ENCODE measurements at regions not wholly inside any gene's neighbourhood (a gene's known extent, or its start where the extent isn't known, plus 50 kb on each side); places are given as distances from the start of the nearest gene placed in this dataset.
A peak's percentile ranks its signal among the peaks of the same experiment; 100 is the strongest.

DNA sequence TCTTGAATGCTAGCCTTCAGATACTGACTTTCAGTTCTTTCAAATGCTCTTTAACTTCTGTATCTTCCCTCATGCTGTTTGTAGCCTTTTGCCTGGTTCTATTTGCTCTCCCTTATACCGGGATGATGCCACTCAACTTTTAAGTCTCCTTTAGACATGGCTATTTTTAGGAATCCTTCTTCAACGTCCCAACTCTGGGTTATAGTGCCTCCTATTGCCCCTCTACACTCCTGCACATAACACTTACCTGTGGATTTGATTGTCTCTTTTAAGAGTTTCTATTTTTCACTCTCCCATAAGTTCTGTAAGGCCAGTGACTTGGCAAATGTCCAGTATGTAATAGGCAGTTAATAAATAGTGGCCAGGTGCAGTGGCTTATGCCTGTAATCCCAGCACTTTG lies 343.0 kb downstream of the KLF5 start:
- POLR2A ChIA-PET (ENCODE audit: unreplicated experiment) = no interaction called here
- H4K20me1 ChIP-seq (ENCODE audit: low read length) = no peaks in the 10 kb centered on the region
- no peak overlapping the region for H3K4me3 ChIP-seq (ENCODE audit: low read length)
- no peaks in the 10 kb centered on the region for H3K79me2 ChIP-seq (ENCODE audit: low read length)
- intact Hi-C loops (cut with micrococcal nuclease) = no loop called here
- BruUV-seq (replicated peaks) = no TSS peak
- DNase-seq (no peak), ATAC-seq (no peak)
- no peak overlapping the region for H2AFZ ChIP-seq (ENCODE audit: low read length)
- peaks cover 26% of the 10 kb centered on the region for H3K4me1 ChIP-seq (ENCODE audit: insufficient read depth, low read length)
- CTCF ChIA-PET = no interaction called here
- no peak overlapping the region for H3K27ac ChIP-seq (ENCODE audit: low read length)
- no peaks in the 10 kb centered on the region for H3K36me3 ChIP-seq (ENCODE audit: low read depth, low read length)
- H3K9me3 ChIP-seq (ENCODE audit: low read length) = no peaks in the 10 kb centered on the region
- no peak overlapping the region for H3K4me2 ChIP-seq (ENCODE audit: low read length)
- H3K27me3 ChIP-seq (ENCODE audit: low read length) = no peaks in the 10 kb centered on the region
- no peaks in the 10 kb centered on the region for H3K9me2 ChIP-seq (replicated peaks; ENCODE audit: low read length)
- TF ChIP-seq EZH2 (IDR thresholded peaks at IDR 0.05; ENCODE audit: low read length, unreplicated experiment) = no peak
- TF ChIP-seq, protein P1, sequence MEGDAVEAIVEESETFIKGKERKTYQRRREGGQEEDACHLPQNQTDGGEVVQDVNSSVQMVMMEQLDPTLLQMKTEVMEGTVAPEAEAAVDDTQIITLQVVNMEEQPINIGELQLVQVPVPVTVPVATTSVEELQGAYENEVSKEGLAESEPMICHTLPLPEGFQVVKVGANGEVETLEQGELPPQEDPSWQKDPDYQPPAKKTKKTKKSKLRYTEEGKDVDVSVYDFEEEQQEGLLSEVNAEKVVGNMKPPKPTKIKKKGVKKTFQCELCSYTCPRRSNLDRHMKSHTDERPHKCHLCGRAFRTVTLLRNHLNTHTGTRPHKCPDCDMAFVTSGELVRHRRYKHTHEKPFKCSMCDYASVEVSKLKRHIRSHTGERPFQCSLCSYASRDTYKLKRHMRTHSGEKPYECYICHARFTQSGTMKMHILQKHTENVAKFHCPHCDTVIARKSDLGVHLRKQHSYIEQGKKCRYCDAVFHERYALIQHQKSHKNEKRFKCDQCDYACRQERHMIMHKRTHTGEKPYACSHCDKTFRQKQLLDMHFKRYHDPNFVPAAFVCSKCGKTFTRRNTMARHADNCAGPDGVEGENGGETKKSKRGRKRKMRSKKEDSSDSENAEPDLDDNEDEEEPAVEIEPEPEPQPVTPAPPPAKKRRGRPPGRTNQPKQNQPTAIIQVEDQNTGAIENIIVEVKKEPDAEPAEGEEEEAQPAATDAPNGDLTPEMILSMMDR (conservative IDR thresholded peaks at IDR 0.05; ENCODE audit: low read depth, low read length) = 0 out of 2 replicates have a peak, but pooled peaks have one; percentile 14
- no peak overlapping the region for H3K9ac ChIP-seq (ENCODE audit: low read length)
- no peaks in the 10 kb centered on the region for H3F3A ChIP-seq (ENCODE audit: low read length, unreplicated experiment)

DNA sequence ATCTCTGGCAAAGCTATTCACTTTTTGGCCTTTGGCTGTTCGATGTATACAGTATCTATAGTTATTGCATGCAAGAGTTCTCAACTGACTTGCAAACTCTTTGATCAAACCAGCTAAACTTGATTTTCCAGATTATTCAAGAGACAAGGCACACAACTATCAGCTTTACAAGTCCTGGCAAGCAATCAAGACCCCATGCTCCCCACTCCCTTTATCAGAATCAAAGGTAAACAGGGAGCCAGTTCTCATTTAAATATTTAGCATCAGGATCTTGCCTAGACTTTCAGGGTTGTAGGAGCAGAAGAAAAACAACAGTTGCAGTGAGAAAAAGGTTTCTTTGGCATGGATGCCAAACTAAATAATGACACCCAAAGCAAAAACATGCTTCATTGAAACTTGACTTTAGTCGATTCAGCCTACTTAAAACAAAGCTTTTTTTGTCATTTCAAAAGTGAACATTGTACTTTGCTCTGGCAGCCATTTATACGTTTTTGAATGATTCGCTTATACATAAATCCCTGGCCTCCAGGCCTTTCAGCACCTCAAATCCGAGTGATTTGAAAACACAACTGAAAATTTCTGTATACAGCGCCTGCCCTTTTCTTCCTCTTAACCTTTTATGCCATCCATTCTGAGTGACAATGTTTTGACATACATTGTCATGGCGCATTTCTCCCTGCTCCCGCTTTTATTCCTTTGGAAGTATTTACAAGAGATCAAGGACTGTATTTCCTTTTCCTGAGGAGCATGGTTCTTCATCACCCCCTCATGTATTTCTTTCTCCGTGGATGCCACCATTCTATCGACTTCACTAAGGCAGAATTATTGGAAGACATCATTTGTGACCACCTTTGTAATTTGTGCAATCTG lies 340.8 kb downstream of the KLF5 start:
- H3K79me2 ChIP-seq (ENCODE audit: low read length) = no peaks in the 10 kb centered on the region
- TF ChIP-seq, protein P1 (conservative IDR thresholded peaks at IDR 0.05; ENCODE audit: low read depth, low read length) = no peak
- TF ChIP-seq EZH2 (IDR thresholded peaks at IDR 0.05; ENCODE audit: low read length, unreplicated experiment) = no peak
- no peak for TF ChIP-seq EZH2phosphoT487 (IDR thresholded peaks at IDR 0.05; ENCODE audit: borderline replicate concordance, low read length)
- peaks cover 26% of the 10 kb centered on the region for H3K4me1 ChIP-seq (ENCODE audit: insufficient read depth, low read length)
- H3K27ac ChIP-seq (ENCODE audit: low read length) = peak overlapping the region; percentile 70
- no peaks in the 10 kb centered on the region for H3K9me2 ChIP-seq (replicated peaks; ENCODE audit: low read length)
- H3K36me3 ChIP-seq (ENCODE audit: low read depth, low read length) = no peaks in the 10 kb centered on the region
- H3K9ac ChIP-seq (ENCODE audit: low read length) = no peak overlapping the region
- no peak overlapping the region for H2AFZ ChIP-seq (ENCODE audit: low read length)
- no peaks in the 10 kb centered on the region for H3K9me3 ChIP-seq (ENCODE audit: low read length)
- ChIA-PET POLR2A (ENCODE audit: unreplicated experiment) (interaction anchor here (0.6 kb wide), 1 partner anchor 569 kb away, joined by 3 read pairs; no protein-coding TSS in a partner anchor), CTCF (no interaction called here)
- ATAC-seq (peak; percentile 50), DNase-seq (peak; percentile 76)
- H3K27me3 ChIP-seq (ENCODE audit: low read length) = no peaks in the 10 kb centered on the region
- H4K20me1 ChIP-seq (ENCODE audit: low read length) = no peaks in the 10 kb centered on the region
- H3F3A ChIP-seq (ENCODE audit: low read length, unreplicated experiment) = no peaks in the 10 kb centered on the region
- H3K4me2 ChIP-seq (ENCODE audit: low read length) = peak overlapping the region; percentile 57
- H3K4me3 ChIP-seq (ENCODE audit: low read length) = no peak overlapping the region
- intact Hi-C loops (cut with micrococcal nuclease) = no loop called here
- no TSS peak for BruUV-seq (replicated peaks)

Measured in PC-3 (cell line).